Panc1 (cell line): ENCODE measurements at regions not wholly inside any gene's neighbourhood (a gene's known extent, or its start where the extent isn't known, plus 50 kb on each side); places are given as distances from the start of the nearest gene placed in this dataset.
A peak's percentile ranks its signal among the peaks of the same experiment; 100 is the strongest.
"Not testable (repeated sequence)": the region's sequence is repeated elsewhere in the genome, so short reads cannot be mapped to it uniquely, and the experiment has no call there.

ENCODE experiments used
- ATAC-seq: fragments of 200-7000 bp; cut with Tn5 transposase; 2 replicates; pipeline ENCODE4 v1.9.1; 2020; ENCODE audit warnings: mild to moderate bottlenecking, moderate library complexity
- BruUV-seq: library from RNA; stranded (reverse); fragments of 400-500 nt; replicated peaks from 2 replicates; lab custom pipeline; 2021; lab: Mats Ljungman, UMichigan
- CTCF ChIA-PET: fragments of 300-600 bp; sonication (Branson Sonifier 250); formaldehyde crosslinking; loops from one replicate; lab custom pipeline; 2022; ENCODE audit warnings: antibody characterized with exemption; lab: Charles Lee
- POLR2A ChIA-PET: fragments of 300-600 bp; sonication (Branson Sonifier 250); formaldehyde crosslinking; loops from one replicate; lab custom pipeline; 2022; ENCODE audit warnings: antibody characterized with exemption; lab: Charles Lee
- DNase-seq: peaks from one replicate; pipeline ENCODE4 v3.0.0-alpha.2; 2010; ENCODE audit warnings: low read depth, low spot score
- H3K27ac ChIP-seq: 2 replicates; pipeline ENCODE4 v1.5.1; 2011; ENCODE audit warnings: mild to moderate bottlenecking, low read length, inconsistent platforms
- H3K27me3 ChIP-seq: fragments of 200-500 bp; sonication (Bioruptor generic); 2 replicates; pipeline ENCODE4 v1.6.0; 2014; ENCODE audit warnings: low read length, inconsistent platforms; ENCODE audit not compliant: control insufficient read depth, insufficient read depth
- H3K36me3 ChIP-seq: fragments of 200-500 bp; sonication (Bioruptor generic); 2 replicates; pipeline ENCODE4 v1.5.1; 2014; ENCODE audit warnings: inconsistent platforms, mild to moderate bottlenecking, low read length, moderate library complexity; ENCODE audit not compliant: control insufficient read depth, insufficient read depth
- H3K4me1 ChIP-seq: 2 replicates; pipeline ENCODE4 v1.5.1; 2011; ENCODE audit warnings: inconsistent platforms, mild to moderate bottlenecking, low read length, moderate library complexity; ENCODE audit not compliant: control insufficient read depth, insufficient read depth
- H3K4me3 ChIP-seq, 2 experiments: 2 replicates each; pipeline ENCODE4 v1.5.1; 2011 to 2012; ENCODE audit warnings: low read depth in 2 of 2, low read length in 2 of 2, mild to moderate bottlenecking in 2 of 2, inconsistent platforms in 1 of 2, moderate library complexity in 1 of 2
- H3K9me3 ChIP-seq: fragments of 200-500 bp; sonication (Bioruptor generic); 2 replicates; pipeline ENCODE4 v1.5.1; 2014; ENCODE audit warnings: low read depth, mild to moderate bottlenecking, inconsistent platforms, low read length, moderate library complexity; ENCODE audit not compliant: control insufficient read depth, insufficient read depth
- TCF7L2 ChIP-seq: IDR thresholded peaks from 2 replicates; pipeline ENCODE4 v1.6.1; 2011; ENCODE audit warnings: mild to moderate bottlenecking, low read depth, low read length, inconsistent platforms
- in situ Hi-C: cut with HindIII; loops from 2 replicates; pipeline ENCODE4 v1.10.0; 2016; ENCODE audit warnings: low sequenced_read_pairs, low pct_unique_long_range_greater_than_20kb
- intact Hi-C: fragments of 100-400 bp; cut with micrococcal nuclease; formaldehyde crosslinking; loops from one replicate; pipeline ENCODE4 v1.10.0; 2022; ENCODE audit not compliant: unreplicated experiment
- TF ChIP-seq, protein P1 (sequence below): fragments of 450-650 bp; IDR thresholded peaks from 2 replicates; pipeline ENCODE4 v1.5.1; 2017; ENCODE audit warnings: mild to moderate bottlenecking

- H3K27ac ChIP-seq = no peak overlapping the region
- no peaks in the 10 kb centered on the region for H3K36me3 ChIP-seq
- intact Hi-C loops = no loop called here
- in situ Hi-C loops = no loop called here
- no peaks in the 10 kb centered on the region for H3K4me1 ChIP-seq
- H3K27me3 ChIP-seq = no peaks in the 10 kb centered on the region
- ChIA-PET POLR2A (no interaction called here), CTCF (no interaction called here)
- no peaks in the 10 kb centered on the region for H3K9me3 ChIP-seq
- DNase-seq = no peak
- no peak for ATAC-seq
- no peak overlapping the region for H3K4me3 ChIP-seq
- TF ChIP-seq, protein P1, sequence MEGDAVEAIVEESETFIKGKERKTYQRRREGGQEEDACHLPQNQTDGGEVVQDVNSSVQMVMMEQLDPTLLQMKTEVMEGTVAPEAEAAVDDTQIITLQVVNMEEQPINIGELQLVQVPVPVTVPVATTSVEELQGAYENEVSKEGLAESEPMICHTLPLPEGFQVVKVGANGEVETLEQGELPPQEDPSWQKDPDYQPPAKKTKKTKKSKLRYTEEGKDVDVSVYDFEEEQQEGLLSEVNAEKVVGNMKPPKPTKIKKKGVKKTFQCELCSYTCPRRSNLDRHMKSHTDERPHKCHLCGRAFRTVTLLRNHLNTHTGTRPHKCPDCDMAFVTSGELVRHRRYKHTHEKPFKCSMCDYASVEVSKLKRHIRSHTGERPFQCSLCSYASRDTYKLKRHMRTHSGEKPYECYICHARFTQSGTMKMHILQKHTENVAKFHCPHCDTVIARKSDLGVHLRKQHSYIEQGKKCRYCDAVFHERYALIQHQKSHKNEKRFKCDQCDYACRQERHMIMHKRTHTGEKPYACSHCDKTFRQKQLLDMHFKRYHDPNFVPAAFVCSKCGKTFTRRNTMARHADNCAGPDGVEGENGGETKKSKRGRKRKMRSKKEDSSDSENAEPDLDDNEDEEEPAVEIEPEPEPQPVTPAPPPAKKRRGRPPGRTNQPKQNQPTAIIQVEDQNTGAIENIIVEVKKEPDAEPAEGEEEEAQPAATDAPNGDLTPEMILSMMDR = no peak
- BruUV-seq = no TSS peak
Observed at GRCh38 chrX:25519258-25519657, 503.5 kb upstream of the ARX start.

DNA sequence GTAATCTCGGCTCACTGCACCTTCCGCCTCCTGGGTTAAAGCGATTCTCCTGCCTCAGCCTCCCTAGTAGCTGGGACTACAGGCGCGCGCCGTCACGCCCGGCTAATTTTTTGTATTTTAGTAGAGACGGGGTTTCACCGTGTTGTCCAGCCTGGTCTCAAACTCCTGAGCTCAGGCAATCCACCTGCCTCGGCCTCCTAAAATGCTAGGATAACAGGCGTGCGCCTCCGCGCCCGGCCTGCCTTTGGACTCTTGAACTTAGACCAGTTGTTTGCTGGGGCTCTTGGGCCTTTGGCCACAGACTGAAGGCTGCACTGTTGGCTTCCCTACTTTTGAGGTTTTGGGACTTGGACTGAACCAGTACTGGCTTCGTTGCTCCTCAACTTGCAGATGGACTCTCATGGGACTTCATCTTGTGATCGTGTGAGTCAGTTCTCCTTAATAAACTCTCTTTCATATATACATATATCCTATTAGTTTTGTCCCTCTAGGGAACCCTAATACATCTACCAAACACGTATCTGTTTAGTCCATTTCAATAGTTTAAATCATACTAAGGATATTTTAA lies 506.8 kb upstream of the ARX start:
- DNase-seq, in situ Hi-C loops, POLR2A ChIA-PET, BruUV-seq, H3K4me3 ChIP-seq, H3K4me1 ChIP-seq, H3K9me3 ChIP-seq, H3K27ac ChIP-seq, H3K27me3 ChIP-seq, CTCF ChIA-PET, intact Hi-C loops, H3K36me3 ChIP-seq, ATAC-seq: not testable (repeated sequence)

- H3K27me3 ChIP-seq = no peaks in the 10 kb centered on the region
- no peak for DNase-seq
- no peak overlapping the region for H3K4me3 ChIP-seq
- no peak overlapping the region for H3K27ac ChIP-seq
- no peak for TF ChIP-seq TCF7L2
- TF ChIP-seq, protein P1 = peak; percentile 39
- H3K9me3 ChIP-seq = no peaks in the 10 kb centered on the region
- ChIA-PET POLR2A (no interaction called here), CTCF (interaction anchor here (0.7 kb wide), 1 partner anchor 33 kb away, joined by 3 read pairs; no protein-coding TSS in a partner anchor)
- in situ Hi-C loops (no loop called here), intact Hi-C loops (no loop called here)
- H3K36me3 ChIP-seq = no peaks in the 10 kb centered on the region
- ATAC-seq = no peak
- no peaks in the 10 kb centered on the region for H3K4me1 ChIP-seq
- no TSS peak for BruUV-seq
Observed at GRCh38 chrX:25523574-25524540, 508.1 kb upstream of the ARX start.
